Hepatocyte (in vitro differentiated cells): ENCODE measurements at regions not wholly inside any gene's neighbourhood (a gene's known extent, or its start where the extent isn't known, plus 50 kb on each side); places are given as distances from the start of the nearest gene placed in this dataset.
"Not testable (repeated sequence)": the region's sequence is repeated elsewhere in the genome, so short reads cannot be mapped to it uniquely, and the experiment has no call there.

Source experiments
- DNase-seq: peaks from one replicate; pipeline ENCODE4 v3.0.0-alpha.2; 2016; ENCODE audit warnings: low spot score
- H2AFZ ChIP-seq: fragments of 200-600 bp; sonication (generic); 2 replicates; pipeline ENCODE4 v1.6.0; 2016; ENCODE audit warnings: antibody characterized with exemption, mild to moderate bottlenecking
- H3K27ac ChIP-seq: fragments of 200-600 bp; sonication (generic); 2 replicates; pipeline ENCODE4 v1.5.1; 2016; ENCODE audit warnings: mild to moderate bottlenecking
- H3K27me3 ChIP-seq: fragments of 200-600 bp; sonication (generic); 2 replicates; pipeline ENCODE4 v1.6.1; 2016
- H3K36me3 ChIP-seq: fragments of 200-600 bp; sonication (generic); replicated peaks from 2 replicates; pipeline ENCODE4 v1.5.1; 2016; ENCODE audit warnings: low read depth; ENCODE audit not compliant: insufficient read depth
- H3K4me1 ChIP-seq: fragments of 200-600 bp; sonication (generic); 2 replicates; pipeline ENCODE4 v1.5.1; 2016; ENCODE audit warnings: mild to moderate bottlenecking, moderate library complexity; ENCODE audit not compliant: insufficient read depth
- H3K4me2 ChIP-seq: fragments of 200-600 bp; sonication (generic); 2 replicates; pipeline ENCODE4 v1.6.0; 2016
- H3K4me3 ChIP-seq: fragments of 200-600 bp; sonication (generic); 2 replicates; pipeline ENCODE4 v1.5.1; 2016; ENCODE audit warnings: mild to moderate bottlenecking
- H3K79me2 ChIP-seq: fragments of 200-600 bp; sonication (generic); 2 replicates; pipeline ENCODE4 v1.6.0; 2017; ENCODE audit warnings: mild to moderate bottlenecking
- H3K9me2 ChIP-seq: fragments of 200-600 bp; sonication (generic); replicated peaks from 2 replicates; pipeline ENCODE4 v1.6.0; 2017; ENCODE audit warnings: mild to moderate bottlenecking; ENCODE audit not compliant: insufficient read depth
- H3K9me3 ChIP-seq: fragments of 200-600 bp; sonication (generic); 2 replicates; pipeline ENCODE4 v1.5.1; 2016; ENCODE audit warnings: low read depth, mild to moderate bottlenecking
- H4K20me1 ChIP-seq: fragments of 200-600 bp; sonication (generic); 2 replicates; pipeline ENCODE4 v1.6.0; 2016; ENCODE audit warnings: mild to moderate bottlenecking; ENCODE audit not compliant: insufficient read depth, poor library complexity, severe bottlenecking
- CTCF ChIP-seq: fragments of 200-600 bp; sonication (generic); IDR thresholded peaks from 2 replicates; pipeline ENCODE4 v1.5.1; 2016; ENCODE audit warnings: antibody characterized with exemption, mild to moderate bottlenecking; ENCODE audit not compliant: poor library complexity
- EZH2 ChIP-seq: fragments of 200-600 bp; sonication (generic); IDR thresholded peaks from 2 replicates; pipeline ENCODE4 v1.6.1; 2016; ENCODE audit warnings: antibody characterized with exemption, mild to moderate bottlenecking, borderline replicate concordance
- EZH2phosphoT487 ChIP-seq: fragments of 200-600 bp; sonication (generic); IDR thresholded peaks from one replicate; pipeline ENCODE4 v1.6.1; 2018; ENCODE audit warnings: antibody characterized with exemption, mild to moderate bottlenecking, low read depth, moderate library complexity; ENCODE audit not compliant: unreplicated experiment, severe bottlenecking
- WGBS: methylation state at CpG from one replicate; pipeline ENCODE4 v1.1.6; 2016; ENCODE audit warnings: low lambda C conversion rate; ENCODE audit errors: missing lambda C conversion rate; 5-methylcytosine and 5-hydroxymethylcytosine counted together

- TF ChIP-seq EZH2 (no peak), EZH2phosphoT487 (no peak), CTCF (no peak)
- Histone ChIP-seq H3K27ac (no peak overlapping the region), H3K4me3 (no peak overlapping the region), H3K4me2 (no peak overlapping the region), H2AFZ (no peak overlapping the region), H3K9me3 (no peaks in the 10 kb centered on the region), H3K9me2 (no peaks in the 10 kb centered on the region), H4K20me1 (no peaks in the 10 kb centered on the region), H3K36me3 (no peaks in the 10 kb centered on the region), H3K4me1 (no peaks in the 10 kb centered on the region), H3K27me3 (no peaks in the 10 kb centered on the region), H3K79me2 (no peaks in the 10 kb centered on the region)
- WGBS, result 55% methylated on average over 4 of the region's 4 CpGs
- DNase-seq, result no peak
Observed at GRCh38 chr13:95418946-95419345, 117.7 kb upstream of the ABCC4 start.

- H3K4me1 ChIP-seq, result no peaks in the 10 kb centered on the region
- no peaks in the 10 kb centered on the region for H3K36me3 ChIP-seq
- no peaks in the 10 kb centered on the region for H3K9me2 ChIP-seq
- 62% methylated on average over 8 of the region's 8 CpGs for WGBS
- no peaks in the 10 kb centered on the region for H3K79me2 ChIP-seq
- no peaks in the 10 kb centered on the region for H3K9me3 ChIP-seq
- TF ChIP-seq CTCF (no peak), EZH2phosphoT487 (no peak), EZH2 (no peak)
- no peaks in the 10 kb centered on the region for H3K27me3 ChIP-seq
- H3K4me2 ChIP-seq, result no peak overlapping the region
- no peaks in the 10 kb centered on the region for H4K20me1 ChIP-seq
- no peak overlapping the region for H3K27ac ChIP-seq
- no peak for DNase-seq
- H2AFZ ChIP-seq, result no peak overlapping the region
- H3K4me3 ChIP-seq, result no peak overlapping the region
Observed at GRCh38 chr13:95420501-95420900, 119.2 kb upstream of the ABCC4 start.

GRCh38 chr13:95426631-95427030 is 125.4 kb upstream of the ABCC4 start:
- H3K79me2 ChIP-seq, result no peaks in the 10 kb centered on the region
- DNase-seq, result no peak

GRCh38 chr13:95430525-95430924 is 122.0 kb upstream of the CLDN10 start:
- H3K36me3 ChIP-seq, H3K4me1 ChIP-seq, H3K9me3 ChIP-seq, H2AFZ ChIP-seq, H3K4me2 ChIP-seq, H3K27ac ChIP-seq, H3K79me2 ChIP-seq, DNase-seq, H3K9me2 ChIP-seq, H4K20me1 ChIP-seq, H3K4me3 ChIP-seq, H3K27me3 ChIP-seq: not testable (repeated sequence)
- 59% methylated on average over 6 of the region's 6 CpGs for WGBS

More at GRCh38 chr13:95426631-95427030, 125.4 kb upstream of the ABCC4 start:
- Histone ChIP-seq H3K4me2 (no peak overlapping the region), H3K9me3 (no peaks in the 10 kb centered on the region), H3K36me3 (no peaks in the 10 kb centered on the region), H4K20me1 (no peaks in the 10 kb centered on the region), H3K27me3 (no peaks in the 10 kb centered on the region), H3K4me1 (no peaks in the 10 kb centered on the region), H3K27ac (no peak overlapping the region), H3K9me2 (no peaks in the 10 kb centered on the region), H2AFZ (no peak overlapping the region), H3K4me3 (no peak overlapping the region)
- TF ChIP-seq EZH2phosphoT487 (no peak), EZH2 (no peak), CTCF (no peak)
- 89% methylated on average over 6 of the region's 6 CpGs for WGBS
